Stomach (tissue), 8 donors: ENCODE measurements at regions not wholly inside any gene's neighbourhood (a gene's known extent, or its start where the extent isn't known, plus 50 kb on each side); places are given as distances from the start of the nearest gene placed in this dataset.

Experiments
- DNase-seq, 2 donors: peaks; one replicate each; pipeline versions ENCODE4 v3.0.0 to v3.0.0-alpha.2; 2013 to 2019
- H3K27ac ChIP-seq, 5 donors: fragments of 200-600 bp in 4 of 5; sonication (generic) in 4 of 5; one replicate each; pipeline ENCODE4 v1.5.1; 2013 to 2019; ENCODE audit warnings: mild to moderate bottlenecking in 1 of 5, moderate library complexity in 1 of 5
- H3K27me3 ChIP-seq, 3 donors: fragments of 200-600 bp; sonication (generic); one replicate each; pipeline ENCODE4 v1.5.1; 2017 to 2019; ENCODE audit warnings: mixed run types in 1 of 3
- H3K36me3 ChIP-seq, 4 donors: fragments of 200-600 bp; sonication (generic); 1 replicate in 3 of 4; 2 replicates in 1 of 4; pipeline ENCODE4 v1.5.1; 2016 to 2019
- H3K4me1 ChIP-seq, 4 donors: fragments of 200-600 bp; sonication (generic); one replicate each; pipeline ENCODE4 v1.5.1; 2016 to 2019
- H3K4me3 ChIP-seq, 4 donors: fragments of 200-600 bp; sonication (generic) in 3 of 4; one replicate each; pipeline ENCODE4 v1.5.1; 2016 to 2019; ENCODE audit warnings: mild to moderate bottlenecking in 1 of 4
- H3K9me3 ChIP-seq, 4 donors: fragments of 200-600 bp; sonication (generic); one replicate each; pipeline ENCODE4 v1.5.1; 2016 to 2019
- EP300 ChIP-seq: sonication (generic); formaldehyde crosslinking; IDR thresholded peaks from one replicate; pipeline ENCODE4 v1.6.1; 2017; ENCODE audit warnings: antibody characterized with exemption
- POLR2A ChIP-seq, 4 donors: fragments of 450-650 bp; IDR thresholded peaks; one replicate each; pipeline ENCODE4 v1.6.1; 2016; ENCODE audit warnings: antibody characterized with exemption in 4 of 4, control low read depth in 2 of 4, mild to moderate bottlenecking in 1 of 4, moderate library complexity in 1 of 4
- POLR2AphosphoS5 ChIP-seq, 3 donors: sonication (generic); formaldehyde crosslinking; IDR thresholded peaks; one replicate each; pipeline ENCODE4 v1.6.1; 2016; ENCODE audit warnings: antibody characterized with exemption in 3 of 3
- WGBS, 5 donors: extraction: QIAGEN DNeasy Blood & Tissue Kit in 3 of 5; methylation state at CpG; one replicate each; pipeline versions ENCODE4 v1.1.5 to v1.1.7; 2013 to 2018; 5-methylcytosine and 5-hydroxymethylcytosine counted together
- intact Hi-C: fragments of 100-400 bp; cut with DNase I; formaldehyde crosslinking; loops from one replicate; pipeline ENCODE4 v1.15.1; 2023; ENCODE audit warnings: low total_unique reads
- TF ChIP-seq, protein P1 (sequence below), 7 experiments: fragments of 450-650 bp in 4 of 7; fragments of 200-600 bp in 3 of 7; sonication (generic) in 3 of 7; IDR thresholded peaks; one replicate each; pipeline ENCODE4 v1.5.1; 2016 to 2019; ENCODE audit warnings: antibody characterized with exemption in 7 of 7, control low read depth in 2 of 7, mild to moderate bottlenecking in 1 of 7
- donor health status: healthy with polysubstance abuse.
- donor health status: Bipolar disorder and iron deficiency.
- donor health status: healthy.

DNA sequence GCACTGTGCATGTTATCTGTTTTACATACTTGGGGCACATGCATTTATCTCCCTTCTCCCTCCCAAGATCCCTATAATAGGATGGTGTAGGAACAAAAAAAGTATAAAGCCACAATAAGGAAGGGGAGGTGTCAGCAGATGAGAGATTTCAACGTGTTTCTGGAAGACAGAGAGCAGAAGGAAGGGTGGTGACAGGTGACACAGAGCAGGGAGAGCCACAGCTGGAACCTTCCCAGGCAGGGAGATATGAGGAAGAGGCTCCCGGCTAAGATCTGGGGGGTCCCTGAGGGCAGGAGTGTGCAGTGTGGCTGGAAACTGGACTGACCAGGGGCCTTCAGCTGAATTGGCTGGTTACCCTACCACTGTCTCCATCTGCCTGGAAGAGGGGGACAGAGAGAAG is 107.4 kb downstream of the BCOR start:
- no peak for TF ChIP-seq EP300
- TF ChIP-seq POLR2AphosphoS5 (IDR thresholded peaks at IDR 0.05) = no peak
- TF ChIP-seq POLR2A (IDR thresholded peaks at IDR 0.05) = no peak
- TF ChIP-seq, protein P1, sequence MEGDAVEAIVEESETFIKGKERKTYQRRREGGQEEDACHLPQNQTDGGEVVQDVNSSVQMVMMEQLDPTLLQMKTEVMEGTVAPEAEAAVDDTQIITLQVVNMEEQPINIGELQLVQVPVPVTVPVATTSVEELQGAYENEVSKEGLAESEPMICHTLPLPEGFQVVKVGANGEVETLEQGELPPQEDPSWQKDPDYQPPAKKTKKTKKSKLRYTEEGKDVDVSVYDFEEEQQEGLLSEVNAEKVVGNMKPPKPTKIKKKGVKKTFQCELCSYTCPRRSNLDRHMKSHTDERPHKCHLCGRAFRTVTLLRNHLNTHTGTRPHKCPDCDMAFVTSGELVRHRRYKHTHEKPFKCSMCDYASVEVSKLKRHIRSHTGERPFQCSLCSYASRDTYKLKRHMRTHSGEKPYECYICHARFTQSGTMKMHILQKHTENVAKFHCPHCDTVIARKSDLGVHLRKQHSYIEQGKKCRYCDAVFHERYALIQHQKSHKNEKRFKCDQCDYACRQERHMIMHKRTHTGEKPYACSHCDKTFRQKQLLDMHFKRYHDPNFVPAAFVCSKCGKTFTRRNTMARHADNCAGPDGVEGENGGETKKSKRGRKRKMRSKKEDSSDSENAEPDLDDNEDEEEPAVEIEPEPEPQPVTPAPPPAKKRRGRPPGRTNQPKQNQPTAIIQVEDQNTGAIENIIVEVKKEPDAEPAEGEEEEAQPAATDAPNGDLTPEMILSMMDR (IDR thresholded peaks at IDR 0.05) = no peak
- peaks cover 0 to 8% (median 0%) of the 10 kb centered on the region in 4 donors for H3K9me3 ChIP-seq
- no peak overlapping the region for H3K27ac ChIP-seq
- WGBS, 5 donors = 43 to 57% (median 46%) methylated on average over 2 of the region's 2 CpGs
- no peaks in the 10 kb centered on the region for H3K27me3 ChIP-seq
- intact Hi-C loops = no loop called here
- no peaks in the 10 kb centered on the region for H3K36me3 ChIP-seq
- no peaks in the 10 kb centered on the region for H3K4me1 ChIP-seq
- no peak overlapping the region for H3K4me3 ChIP-seq
- DNase-seq = no peak

DNA sequence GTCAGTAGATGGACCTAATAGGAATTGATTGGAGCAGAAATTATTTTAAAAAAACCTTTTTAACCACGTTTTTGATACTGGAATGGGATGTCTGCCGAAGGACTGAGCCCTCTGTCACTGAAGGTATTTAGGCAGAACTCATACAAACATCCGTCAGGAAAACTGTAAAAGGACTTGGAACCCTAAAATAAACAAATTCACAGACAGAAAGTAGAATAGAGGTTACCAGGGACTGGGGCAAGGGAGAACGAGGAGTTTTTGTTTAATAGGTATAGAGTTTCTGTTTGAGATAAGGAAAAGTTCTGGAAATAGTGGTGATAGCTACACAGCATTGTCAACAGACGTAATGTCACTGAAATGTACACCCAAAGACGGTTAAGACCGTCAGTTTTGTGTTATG is 105.5 kb downstream of the BCOR start:
- intact Hi-C loops = no loop called here
- Histone ChIP-seq H3K4me1 (no peaks in the 10 kb centered on the region), H3K27me3 (no peaks in the 10 kb centered on the region), H3K27ac (no peak overlapping the region), H3K36me3 (no peaks in the 10 kb centered on the region), H3K9me3 (peaks cover 0 to 8% (median 0%) of the 10 kb centered on the region in 4 donors), H3K4me3 (no peak overlapping the region)
- TF ChIP-seq POLR2AphosphoS5 (IDR thresholded peaks at IDR 0.05) (no peak), POLR2A (IDR thresholded peaks at IDR 0.05) (no peak)
- no peak for DNase-seq
- 49 to 66% (median 55%) methylated on average over 7 of the region's 7 CpGs for WGBS, 5 donors

DNA sequence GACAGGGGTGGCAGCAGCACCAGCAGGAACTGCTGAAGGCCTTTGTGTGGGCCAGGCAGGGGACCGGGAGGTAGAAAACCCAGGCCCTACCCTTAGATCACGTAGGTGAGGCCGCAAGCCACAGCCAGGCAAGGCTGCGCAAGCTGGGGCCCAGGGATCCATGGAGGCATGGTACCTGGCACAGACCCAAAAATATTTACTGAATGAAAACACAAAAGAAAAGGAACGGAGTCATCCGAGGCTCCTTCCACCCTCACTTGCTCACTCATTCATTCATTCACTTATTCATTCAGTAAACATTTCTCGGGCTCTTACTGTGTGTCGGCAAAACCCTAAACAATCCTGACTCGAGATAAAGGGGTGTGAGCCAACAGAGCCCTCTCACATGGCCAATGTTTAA is 102.3 kb downstream of the BCOR start:
- Histone ChIP-seq H3K27me3 (no peaks in the 10 kb centered on the region), H3K36me3 (no peaks in the 10 kb centered on the region), H3K9me3 (peaks cover 0 to 8% (median 0%) of the 10 kb centered on the region in 4 donors), H3K4me3 (no peak overlapping the region), H3K27ac (no peak overlapping the region), H3K4me1 (no peaks in the 10 kb centered on the region)
- TF ChIP-seq POLR2AphosphoS5 (IDR thresholded peaks at IDR 0.05) (no peak), EP300 (no peak), POLR2A (IDR thresholded peaks at IDR 0.05) (no peak)
- TF ChIP-seq, protein P1 (IDR thresholded peaks at IDR 0.05) = no peak
- no peak for DNase-seq
- intact Hi-C loops = no loop called here
- 81 to 92% (median 89%) methylated on average over 8 to 9 of the region's 9 CpGs for WGBS, 5 donors

DNA sequence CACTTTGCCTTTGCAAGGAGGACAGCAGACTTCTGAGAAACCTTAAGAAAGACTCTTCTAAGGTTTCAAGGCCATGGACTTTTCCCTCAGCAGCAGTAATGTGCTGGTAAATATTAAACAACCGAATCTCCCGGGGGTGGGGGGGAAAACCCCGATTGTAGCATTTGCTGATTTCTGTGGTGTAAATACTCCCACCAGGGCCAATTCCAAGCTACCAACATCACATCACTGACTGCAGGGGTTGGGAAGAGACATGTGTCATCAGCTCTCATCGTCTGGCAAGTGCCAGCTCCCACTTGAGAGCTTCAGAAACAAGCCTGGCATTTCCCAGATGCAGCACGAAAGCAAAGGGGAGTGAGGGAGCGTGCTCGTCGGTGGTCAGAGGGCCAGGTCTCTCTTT is 101.2 kb downstream of the BCOR start:
- intact Hi-C loops = no loop called here
- no peak for DNase-seq
- no peaks in the 10 kb centered on the region for H3K36me3 ChIP-seq
- H3K4me3 ChIP-seq = no peak overlapping the region
- no peak overlapping the region for H3K27ac ChIP-seq
- H3K4me1 ChIP-seq = no peaks in the 10 kb centered on the region
- H3K9me3 ChIP-seq = peaks cover 0 to 8% (median 0%) of the 10 kb centered on the region in 4 donors
- no peaks in the 10 kb centered on the region for H3K27me3 ChIP-seq
- WGBS, 5 donors = 67 to 100% (median 77%) methylated on average over 1 to 8 of the region's 8 CpGs
- TF ChIP-seq EP300 (no peak), POLR2A (IDR thresholded peaks at IDR 0.05) (no peak), POLR2AphosphoS5 (IDR thresholded peaks at IDR 0.05) (no peak)
- TF ChIP-seq, protein P1 (IDR thresholded peaks at IDR 0.05) = no peak

DNA sequence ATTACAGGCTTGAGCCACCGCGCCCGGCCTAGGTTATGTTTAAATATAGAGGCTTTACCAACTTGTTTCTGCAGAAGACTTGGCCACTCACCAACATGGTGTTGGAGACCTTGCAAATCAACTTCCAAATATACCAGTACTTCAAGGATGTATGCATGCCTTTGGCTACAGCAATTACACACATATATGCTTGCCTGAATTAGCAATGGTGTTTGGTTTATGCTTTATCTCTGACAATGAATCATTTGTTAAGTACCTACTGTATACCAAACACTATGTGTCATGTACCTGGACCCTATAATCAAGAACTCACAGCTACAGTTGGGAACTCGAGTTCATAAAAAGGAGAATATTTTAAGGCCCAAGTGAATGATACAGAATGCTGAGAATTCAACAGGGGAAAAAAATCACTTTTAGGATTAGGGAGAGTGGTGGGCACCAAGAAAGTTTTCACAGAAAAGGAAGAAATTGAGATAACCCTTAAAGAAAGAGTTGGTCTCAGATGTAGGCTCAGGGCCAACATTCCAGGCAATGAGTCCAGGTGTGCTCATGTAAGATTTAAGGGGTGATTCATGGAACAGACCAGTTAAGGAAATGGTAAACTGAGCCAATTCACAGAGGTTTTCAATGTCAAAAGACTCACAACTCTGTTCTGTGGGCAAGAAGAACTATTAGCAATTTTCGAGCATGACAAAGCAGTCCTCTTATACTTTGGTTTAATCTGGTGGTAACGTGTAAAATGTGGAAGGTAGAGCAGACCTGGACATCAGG is 98.9 kb downstream of the BCOR start:
- no peak for DNase-seq
- H3K4me3 ChIP-seq = no peak overlapping the region
- no peaks in the 10 kb centered on the region for H3K36me3 ChIP-seq
- WGBS, 5 donors = 87 to 96% (median 93%) methylated on average over 6 of the region's 6 CpGs
- peaks cover 0 to 9% (median 5%) of the 10 kb centered on the region in 4 donors for H3K4me1 ChIP-seq
- H3K27me3 ChIP-seq = peaks cover 0 to 2% (median 0%) of the 10 kb centered on the region in 3 donors
- intact Hi-C loops = no loop called here
- no peaks in the 10 kb centered on the region for H3K9me3 ChIP-seq
- H3K27ac ChIP-seq = no peak overlapping the region
- TF ChIP-seq EP300 (no peak), POLR2A (IDR thresholded peaks at IDR 0.05) (no peak), POLR2AphosphoS5 (IDR thresholded peaks at IDR 0.05) (no peak)
- TF ChIP-seq, protein P1 (IDR thresholded peaks at IDR 0.05) = no peak
